Natural killer cell (primary cell): ENCODE measurements at regions not wholly inside any gene's neighbourhood (a gene's known extent, or its start where the extent isn't known, plus 50 kb on each side); places are given as distances from the start of the nearest gene placed in this dataset.

ENCODE experiments used
- ATAC-seq, 3 donors: fragments of 150-1000 bp in 2 of 3; fragments of 200-7000 bp in 1 of 3; cut with Tn5 transposase; 1 replicate in 1 of 3; 2 replicates in 2 of 3; pipeline ENCODE4 v1.10.0; 2021; ENCODE audit warnings: mild to moderate bottlenecking in 2 of 3, moderate library complexity in 2 of 3
- DNase-seq, 2 donors: peaks; one replicate each; pipeline versions ENCODE4 v3.0.0 to v3.0.0-alpha.2; 2013 to 2021; ENCODE audit warnings: mixed read lengths in 1 of 2
- H3K27ac ChIP-seq: one replicate; pipeline ENCODE4 v1.5.1; 2013; ENCODE audit warnings: mild to moderate bottlenecking, low read length
- H3K27me3 ChIP-seq: one replicate; pipeline ENCODE4 v1.6.1; 2013; ENCODE audit warnings: low read length; ENCODE audit not compliant: control insufficient read depth, insufficient read depth
- H3K36me3 ChIP-seq: one replicate; pipeline ENCODE4 v1.6.1; 2013; ENCODE audit warnings: low read length; ENCODE audit not compliant: control insufficient read depth, insufficient read depth
- H3K4me1 ChIP-seq: one replicate; pipeline ENCODE4 v1.6.1; 2013; ENCODE audit warnings: low read length; ENCODE audit not compliant: control insufficient read depth, insufficient read depth
- H3K4me3 ChIP-seq: one replicate; pipeline ENCODE4 v1.5.1; 2013; ENCODE audit warnings: low read length
- H3K9me3 ChIP-seq: one replicate; pipeline ENCODE4 v1.6.1; 2013; ENCODE audit warnings: low read length; ENCODE audit not compliant: control insufficient read depth, insufficient read depth
- H3K27ac Mint-ChIP-seq, 2 donors: one replicate each; pipeline ENCODE4 v1.8.0; 2022; ENCODE audit warnings: mild to moderate bottlenecking in 2 of 2, mixed read lengths in 2 of 2, moderate library complexity in 1 of 2
- H3K27me3 Mint-ChIP-seq, 2 donors: one replicate each; pipeline ENCODE4 v1.8.0; 2022; ENCODE audit warnings: low read depth in 2 of 2, mixed read lengths in 2 of 2
- H3K36me3 Mint-ChIP-seq: one replicate; pipeline ENCODE4 v1.8.0; 2022; ENCODE audit warnings: mixed read lengths
- H3K4me1 Mint-ChIP-seq, 2 donors: one replicate each; pipeline ENCODE4 v1.8.0; 2022; ENCODE audit warnings: mixed read lengths in 2 of 2
- H3K4me3 Mint-ChIP-seq: one replicate; pipeline ENCODE4 v1.8.0; 2022; ENCODE audit warnings: mild to moderate bottlenecking, moderate library complexity, mixed read lengths
- H3K9me3 Mint-ChIP-seq, 2 donors: one replicate each; pipeline ENCODE4 v1.8.0; 2022; ENCODE audit warnings: mixed read lengths in 2 of 2
- CTCF ChIP-seq: fragments of 200-600 bp; IDR thresholded peaks from one replicate; pipeline ENCODE4 v1.8.0; 2022; ENCODE audit warnings: antibody characterized with exemption
- WGBS: methylation state at CpG from one replicate; pipeline ENCODE4 v1.1.7; 2013; ENCODE audit warnings: missing lambda C conversion rate; ENCODE audit not compliant: insufficient coverage; 5-methylcytosine and 5-hydroxymethylcytosine counted together
- intact Hi-C: fragments of 100-400 bp; cut with micrococcal nuclease; formaldehyde crosslinking; loops from one replicate; pipeline ENCODE4 v1.14.2; 2022

- WGBS = 69% methylated on average over 6 of the region's 6 CpGs
- Histone ChIP-seq H3K4me3 (no peak overlapping the region), H3K9me3 (no peaks in the 10 kb centered on the region), H3K4me1 (no peaks in the 10 kb centered on the region), H3K27me3 (peaks cover 2% of the 10 kb centered on the region), H3K27ac (no peak overlapping the region), H3K36me3 (no peaks in the 10 kb centered on the region)
- no peak for TF ChIP-seq CTCF
- Mint-ChIP-seq H3K4me1 (no peaks in the 10 kb centered on the region), H3K27ac (no peak overlapping the region), H3K36me3 (no peaks in the 10 kb centered on the region), H3K9me3 (no peaks in the 10 kb centered on the region), H3K27me3 (peaks cover 15 to 17% of the 10 kb centered on the region in 2 donors), H3K4me3 (no peak overlapping the region)
- intact Hi-C loops = no loop called here
- DNase-seq (no peak), ATAC-seq (no peak)
These were observed 468.0 kb downstream of the UQCRFS1 start for GRCh38 chr19:28744943-28745342.

- Mint-ChIP-seq H3K36me3 (no peaks in the 10 kb centered on the region), H3K4me3 (no peak overlapping the region), H3K9me3 (no peaks in the 10 kb centered on the region), H3K4me1 (no peaks in the 10 kb centered on the region), H3K27me3 (peaks cover 15% of the 10 kb centered on the region in 2 donors), H3K27ac (no peak overlapping the region)
- Histone ChIP-seq H3K27me3 (peaks cover 2% of the 10 kb centered on the region), H3K4me3 (no peak overlapping the region), H3K27ac (no peak overlapping the region), H3K4me1 (no peaks in the 10 kb centered on the region), H3K9me3 (no peaks in the 10 kb centered on the region), H3K36me3 (no peaks in the 10 kb centered on the region)
- ATAC-seq = no peak
- TF ChIP-seq CTCF = no peak
- DNase-seq = no peak
- intact Hi-C loops = no loop called here
These were observed 468.9 kb downstream of the UQCRFS1 start for GRCh38 chr19:28744014-28744413.

- Mint-ChIP-seq H3K9me3 (no peaks in the 10 kb centered on the region), H3K4me3 (no peak overlapping the region), H3K27me3 (peaks cover 2 to 20% of the 10 kb centered on the region in 2 donors), H3K36me3 (no peaks in the 10 kb centered on the region), H3K4me1 (peaks cover 11 to 12% of the 10 kb centered on the region in 2 donors), H3K27ac (peak overlapping the region in 1 of 2 donors; percentile 58)
- 48% methylated on average over 6 of the region's 6 CpGs for WGBS
- Histone ChIP-seq H3K27ac (peak overlapping the region; percentile 3), H3K36me3 (no peaks in the 10 kb centered on the region), H3K27me3 (no peaks in the 10 kb centered on the region), H3K4me1 (peaks cover 4% of the 10 kb centered on the region), H3K4me3 (no peak overlapping the region), H3K9me3 (no peaks in the 10 kb centered on the region)
- peak; percentile 73 for TF ChIP-seq CTCF
- intact Hi-C loops = loop anchor here (1.0 to 5.0 kb wide), 2 partner anchors 140 to 526 kb away; no protein-coding TSS in a partner anchor
- ATAC-seq = peak; percentile 55 to 75 (median 58)
- DNase-seq = peak in 1 of 2 donors; percentile 54
These were observed 475.7 kb downstream of the UQCRFS1 start for GRCh38 chr19:28737021-28737895.
